ENCODE measurements at regions not wholly inside any gene's neighbourhood (a gene's known extent, or its start where the extent isn't known, plus 50 kb on each side); places are given as distances from the start of the nearest gene placed in this dataset.

GRCh38 chr18:44520981-44521667, 159.6 kb upstream of the SETBP1 start:
- DNase-seq, result no peak

GRCh38 chr18:44521668-44522022, 159.0 kb upstream of the SETBP1 start:
- no peak for DNase-seq

GRCh38 chr18:44526705-44527415, 153.8 kb upstream of the SETBP1 start:
- DNase-seq, result no peak

GRCh38 chr18:44533071-44533470, 147.6 kb upstream of the SETBP1 start:
- DNase-seq, result no peak

GRCh38 chr18:44536046-44536445, 144.6 kb upstream of the SETBP1 start:
- no peak for DNase-seq

GRCh38 chr18:44536619-44537018, 144.1 kb upstream of the SETBP1 start:
- no peak for DNase-seq

- DNase-seq, result no peak
These were observed 143.2 kb upstream of the SETBP1 start for GRCh38 chr18:44537526-44537925.

- DNase-seq, result no peak
These were observed 140.8 kb upstream of the SETBP1 start for GRCh38 chr18:44539926-44540325.

- no peak for DNase-seq
These were observed 139.5 kb upstream of the SETBP1 start for GRCh38 chr18:44541159-44541558.

GRCh38 chr18:44541781-44542180, 138.9 kb upstream of the SETBP1 start:
- peak; percentile 32 for DNase-seq

- DNase-seq, result no peak
These were observed 137.3 kb upstream of the SETBP1 start for GRCh38 chr18:44543387-44543786.

GRCh38 chr18:44545359-44545985, 135.2 kb upstream of the SETBP1 start:
- DNase-seq, result no peak

- DNase-seq, result no peak
These were observed 133.7 kb upstream of the SETBP1 start for GRCh38 chr18:44546954-44547353.

- DNase-seq, result no peak
These were observed 132.1 kb upstream of the SETBP1 start for GRCh38 chr18:44548291-44549221.

- DNase-seq, result no peak
These were observed 128.0 kb upstream of the SETBP1 start for GRCh38 chr18:44552706-44553105.

- no peak for DNase-seq
These were observed 124.4 kb upstream of the SETBP1 start for GRCh38 chr18:44556296-44556695.

- DNase-seq, result no peak
These were observed 123.0 kb upstream of the SETBP1 start for GRCh38 chr18:44557616-44558151.

- DNase-seq, result no peak
These were observed 121.9 kb upstream of the SETBP1 start for GRCh38 chr18:44558767-44559166.

GRCh38 chr18:44562986-44563385, 117.7 kb upstream of the SETBP1 start:
- no peak for DNase-seq

- no peak for DNase-seq
These were observed 115.8 kb upstream of the SETBP1 start for GRCh38 chr18:44564922-44565321.

- DNase-seq, result no peak
These were observed 112.3 kb upstream of the SETBP1 start for GRCh38 chr18:44568342-44568741.

GRCh38 chr18:44568986-44569385, 111.7 kb upstream of the SETBP1 start:
- DNase-seq, result no peak
